ENCODE measurements at regions not wholly inside any gene's neighbourhood (a gene's known extent, or its start where the extent isn't known, plus 50 kb on each side); places are given as distances from the start of the nearest gene placed in this dataset.

DNA sequence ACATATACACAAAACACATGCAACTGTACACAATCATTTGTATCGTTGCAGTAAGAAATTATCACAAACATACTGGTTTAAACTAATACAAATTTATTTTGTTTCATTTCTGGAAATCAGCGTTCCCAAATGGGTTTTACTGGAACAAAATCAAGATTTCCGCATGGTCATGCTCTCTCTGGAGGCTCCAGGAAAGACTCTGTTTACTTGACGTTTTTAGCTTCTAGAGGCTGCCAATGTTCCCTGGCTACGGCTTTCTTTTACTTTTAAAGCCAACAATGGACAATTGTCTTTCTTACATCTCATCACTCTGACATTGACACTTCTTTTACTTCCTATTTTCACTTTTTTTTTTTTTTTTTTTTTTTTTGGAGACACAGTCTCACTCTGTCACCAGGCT, 793.1 kb downstream of the CDH9 start:
- Mint-ChIP-seq H3K4me3 (no peak overlapping the region), H3K27ac (no peak overlapping the region), H3K4me1 (ENCODE audit: unreplicated experiment) (no peaks in the 10 kb centered on the region), H3K27me3 (no peaks in the 10 kb centered on the region), H3K9me3 (no peaks in the 10 kb centered on the region), H3K36me3 (no peaks in the 10 kb centered on the region)
- DNase-seq (ENCODE audit: extremely low spot score, unreplicated experiment) = no peak
- TF ChIP-seq CTCF (conservative IDR thresholded peaks at IDR 0.05) = no peak

DNA sequence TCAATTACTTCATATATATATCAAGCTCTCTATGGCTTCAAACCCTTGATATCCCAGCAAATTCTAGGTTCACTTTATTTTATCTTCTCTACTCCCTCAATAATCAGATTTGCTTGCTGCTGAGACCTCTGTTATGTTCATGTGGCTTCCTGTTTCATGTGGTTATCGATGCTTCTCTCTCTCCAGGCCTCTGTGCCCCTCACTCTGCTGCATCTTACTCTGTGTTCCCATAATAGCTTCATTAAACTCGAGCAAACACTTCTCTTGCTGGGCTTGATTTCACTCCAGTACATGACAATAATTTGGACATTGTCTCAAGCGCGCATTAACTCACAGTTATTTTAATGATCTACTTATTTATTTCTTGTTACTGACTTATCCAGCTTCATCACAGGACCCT, 798.8 kb downstream of the CDH9 start:
- Mint-ChIP-seq H3K27me3 (no peaks in the 10 kb centered on the region), H3K9me3 (no peaks in the 10 kb centered on the region), H3K36me3 (no peaks in the 10 kb centered on the region), H3K27ac (no peak overlapping the region), H3K4me3 (no peak overlapping the region), H3K4me1 (ENCODE audit: unreplicated experiment) (no peaks in the 10 kb centered on the region)
- TF ChIP-seq CTCF (conservative IDR thresholded peaks at IDR 0.05) = no peak
- no peak for DNase-seq (ENCODE audit: extremely low spot score, unreplicated experiment)

DNA sequence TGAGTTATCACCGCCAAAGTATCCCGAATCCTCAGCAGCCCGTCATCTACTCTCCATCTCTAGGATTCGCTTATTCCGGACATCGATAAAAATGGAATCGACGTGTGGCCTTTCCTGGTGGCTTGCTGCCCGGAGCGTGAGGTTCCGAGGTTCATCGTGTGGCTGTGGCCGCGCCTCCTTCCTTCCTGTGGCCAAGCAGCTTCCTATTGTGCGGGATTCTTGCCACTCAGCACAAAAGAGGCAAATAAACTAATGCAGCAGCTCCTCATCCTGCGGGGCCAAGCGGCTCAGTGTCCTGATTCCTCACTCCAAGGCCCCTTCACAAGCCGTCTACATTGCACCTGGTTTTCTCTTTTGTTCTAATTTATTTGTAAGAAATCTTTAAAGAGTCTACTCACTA, 800.9 kb downstream of the CDH9 start:
- no peak overlapping the region for H3K4me3 Mint-ChIP-seq
- TF ChIP-seq CTCF (conservative IDR thresholded peaks at IDR 0.05) = no peak
- H3K27ac Mint-ChIP-seq = no peak overlapping the region

GRCh38 chr5:26236936-26237335, 801.5 kb downstream of the CDH9 start:
- DNase-seq (ENCODE audit: extremely low spot score, unreplicated experiment) = no peak
- Mint-ChIP-seq H3K4me3 (no peak overlapping the region), H3K36me3 (no peaks in the 10 kb centered on the region), H3K9me3 (no peaks in the 10 kb centered on the region), H3K27ac (no peak overlapping the region), H3K4me1 (ENCODE audit: unreplicated experiment) (no peaks in the 10 kb centered on the region), H3K27me3 (no peaks in the 10 kb centered on the region)
- no peak for TF ChIP-seq CTCF (conservative IDR thresholded peaks at IDR 0.05)

More for the DNA sequence above, 800.9 kb downstream of the CDH9 start:
- Mint-ChIP-seq H3K9me3 (no peaks in the 10 kb centered on the region), H3K36me3 (no peaks in the 10 kb centered on the region), H3K4me1 (ENCODE audit: unreplicated experiment) (no peaks in the 10 kb centered on the region), H3K27me3 (no peaks in the 10 kb centered on the region)
- DNase-seq (ENCODE audit: extremely low spot score, unreplicated experiment) = no peak

DNA sequence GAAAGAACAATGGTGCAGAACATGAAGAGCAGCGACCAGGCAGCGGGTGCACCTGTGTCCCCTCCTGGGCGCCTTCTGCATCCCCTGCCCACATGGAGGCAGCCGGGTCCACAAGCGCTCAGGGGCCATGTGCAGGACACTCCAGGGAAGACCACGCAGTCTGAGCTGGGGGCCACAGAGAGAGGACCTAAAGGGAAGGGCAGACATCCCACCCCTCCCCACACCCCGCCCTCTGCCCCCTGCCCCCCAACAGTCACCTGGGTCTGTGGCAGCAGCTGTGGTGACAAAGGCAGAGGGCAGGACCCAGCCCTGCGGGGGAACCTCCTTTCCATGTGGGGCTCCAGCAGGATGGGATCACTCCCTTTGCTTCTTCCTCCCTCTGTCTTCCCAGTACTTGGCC, 805.7 kb downstream of the CDH9 start:
- Mint-ChIP-seq H3K4me3 (no peak overlapping the region), H3K9me3 (peaks cover 5% of the 10 kb centered on the region), H3K27me3 (no peaks in the 10 kb centered on the region), H3K4me1 (ENCODE audit: unreplicated experiment) (no peaks in the 10 kb centered on the region), H3K27ac (no peak overlapping the region), H3K36me3 (no peaks in the 10 kb centered on the region)
- no peak for DNase-seq (ENCODE audit: extremely low spot score, unreplicated experiment)
- TF ChIP-seq CTCF (conservative IDR thresholded peaks at IDR 0.05) = no peak

DNA sequence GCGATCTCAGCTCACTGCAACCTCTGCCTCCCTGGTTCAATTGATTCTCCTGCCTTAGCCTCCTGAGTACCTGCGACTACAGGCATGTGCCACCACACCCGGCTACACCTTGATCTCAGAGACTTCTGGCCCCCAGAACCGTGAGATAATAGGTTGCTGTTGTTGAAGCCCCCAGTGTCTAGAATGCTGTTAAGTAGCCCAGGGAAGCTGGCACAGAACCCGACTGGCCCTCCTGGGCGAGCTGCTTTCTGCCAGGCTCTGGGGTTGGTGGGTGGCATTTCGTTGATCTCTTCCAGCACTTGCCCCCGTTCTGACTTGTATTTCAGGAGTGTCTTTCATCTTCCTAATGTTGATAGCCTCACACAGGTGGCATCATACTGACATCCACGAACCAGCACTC, 807.1 kb downstream of the CDH9 start:
- Mint-ChIP-seq H3K9me3 (peaks cover 17% of the 10 kb centered on the region), H3K27me3 (peaks cover 3% of the 10 kb centered on the region), H3K4me3 (no peak overlapping the region), H3K27ac (no peak overlapping the region), H3K36me3 (no peaks in the 10 kb centered on the region), H3K4me1 (ENCODE audit: unreplicated experiment) (no peaks in the 10 kb centered on the region)
- no peak for DNase-seq (ENCODE audit: extremely low spot score, unreplicated experiment)
- TF ChIP-seq CTCF (conservative IDR thresholded peaks at IDR 0.05) = no peak

All from type B pancreatic cell (in vitro differentiated cells).